Inflammatory macrophage (primary cell): ENCODE measurements at regions not wholly inside any gene's neighbourhood (a gene's known extent, or its start where the extent isn't known, plus 50 kb on each side); places are given as distances from the start of the nearest gene placed in this dataset.
A peak's percentile ranks its signal among the peaks of the same experiment; 100 is the strongest.

Experiments used
- DNase-seq, 2 donors: peaks; one replicate each; pipeline ENCODE4 v3.0.0-alpha.2; 2020 to 2022

DNA sequence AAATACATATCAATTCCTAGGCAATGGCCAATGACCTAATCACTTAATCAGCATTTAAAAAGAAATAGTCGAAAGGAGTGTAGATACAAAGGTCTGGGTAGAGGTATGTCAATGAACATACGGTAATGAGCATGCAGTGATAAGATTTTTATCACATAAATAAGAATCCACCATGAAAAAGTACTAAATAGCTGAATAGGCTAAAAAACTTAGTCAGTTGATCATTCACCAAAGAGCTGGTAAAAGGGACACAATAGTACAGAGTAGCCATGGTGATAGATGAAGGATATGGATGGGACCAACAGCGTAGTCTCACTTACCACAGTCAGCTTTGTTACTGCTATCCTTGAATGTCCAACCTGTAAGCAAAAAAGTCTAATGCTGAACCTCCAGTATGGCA is 1018.6 kb upstream of the EYS start:
- no peak for DNase-seq

DNA sequence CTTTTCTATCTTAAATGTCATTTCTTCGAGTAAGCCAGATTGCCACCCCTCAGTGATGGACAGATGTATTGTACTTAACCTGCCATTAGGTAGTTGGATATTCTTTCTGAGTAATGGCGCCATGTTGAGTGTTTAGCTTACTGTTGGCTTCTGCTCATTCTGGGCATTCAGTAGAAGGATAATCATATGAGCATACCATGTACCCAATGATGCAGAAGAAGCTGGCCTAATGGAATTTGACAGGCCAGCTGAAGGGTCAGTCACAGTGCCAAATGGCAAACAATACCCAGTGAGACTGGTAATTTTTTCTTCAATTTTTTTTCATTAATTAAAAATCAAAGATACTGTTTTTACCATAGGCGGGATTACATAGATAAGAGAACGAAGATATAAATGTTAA is 1010.8 kb upstream of the EYS start:
- no peak for DNase-seq

DNA sequence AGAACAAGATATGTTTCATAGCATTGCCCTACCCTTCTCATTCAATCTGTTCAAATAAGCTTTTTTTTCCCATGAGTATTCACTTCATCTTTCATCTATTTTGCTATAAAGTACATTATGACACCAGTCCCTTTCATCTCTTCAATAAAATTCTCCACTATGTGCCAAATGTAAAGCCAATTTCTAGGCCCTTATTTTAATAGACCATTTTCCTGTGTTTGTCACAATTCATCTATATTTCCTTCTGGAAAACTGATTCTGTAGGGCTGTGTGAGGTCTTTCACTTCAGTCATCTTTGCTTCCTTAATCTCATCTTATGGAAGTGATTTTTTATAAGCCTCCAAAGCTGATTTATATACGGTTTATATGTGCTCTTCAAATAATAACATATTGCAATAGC is 992.4 kb upstream of the EYS start:
- no peak for DNase-seq

DNA sequence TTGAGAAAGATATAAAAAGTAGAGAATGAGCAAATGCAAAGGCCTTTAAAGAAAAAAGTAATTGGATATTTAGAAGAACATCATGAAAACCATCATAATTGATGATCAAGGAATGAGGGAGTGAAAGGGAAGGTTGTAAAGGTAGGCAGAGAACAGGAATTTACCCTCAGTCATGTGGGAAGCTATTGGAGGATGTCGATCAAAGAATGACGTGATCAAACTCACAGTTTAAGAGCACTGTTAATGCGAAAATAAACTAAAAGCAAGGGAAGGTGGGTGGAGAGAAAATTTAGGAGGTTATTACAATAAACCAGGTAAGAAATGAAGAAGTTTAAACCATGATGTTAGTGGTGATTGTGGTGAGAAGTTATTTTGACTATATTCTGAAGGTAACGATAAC is 982.6 kb upstream of the EYS start:
- no peak for DNase-seq

DNA sequence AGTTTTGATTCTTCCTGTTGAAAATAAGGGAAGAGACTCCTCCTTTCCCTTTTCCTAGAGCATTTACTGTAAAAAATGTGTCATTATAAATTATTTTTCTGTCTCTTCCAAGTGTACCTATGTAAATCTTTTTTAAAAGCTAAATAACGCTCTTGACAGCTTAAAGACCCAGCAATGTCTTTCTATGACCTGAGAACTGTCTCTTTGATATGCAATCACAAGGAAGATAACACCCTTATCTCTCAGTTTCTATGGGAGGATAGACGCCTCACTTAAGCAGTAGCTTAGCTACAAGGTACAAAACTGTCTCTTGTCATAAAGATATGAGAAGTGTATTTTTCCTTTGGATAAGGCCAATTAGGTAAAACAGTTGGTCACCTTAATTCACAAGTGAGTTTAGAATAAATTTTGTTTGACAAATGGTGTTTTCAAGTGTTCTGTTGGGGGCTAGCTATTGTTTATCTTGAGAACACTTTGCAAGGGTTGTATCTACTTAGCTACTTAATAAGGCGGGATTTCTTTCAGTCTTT is 980.6 kb upstream of the EYS start:
- no peak for DNase-seq

DNA sequence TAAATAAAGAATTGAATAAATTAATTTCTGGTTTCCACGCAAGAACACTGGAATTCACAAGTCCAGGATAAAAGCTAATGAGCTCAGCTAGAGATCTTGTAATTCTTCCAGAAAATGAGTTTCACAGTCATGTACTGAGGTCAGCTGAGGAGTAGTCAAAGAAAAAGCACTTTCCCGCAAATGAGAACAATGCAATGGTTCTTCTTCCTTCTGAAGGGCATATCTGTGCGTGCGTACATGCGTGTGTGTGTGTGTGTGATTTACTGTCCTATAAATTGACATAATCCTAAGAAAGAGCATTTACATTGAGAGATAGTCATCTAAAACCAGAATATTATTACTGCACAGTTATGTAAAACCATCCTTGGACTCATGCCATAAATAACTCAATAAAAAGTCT is 968.9 kb upstream of the EYS start:
- no peak for DNase-seq

DNA sequence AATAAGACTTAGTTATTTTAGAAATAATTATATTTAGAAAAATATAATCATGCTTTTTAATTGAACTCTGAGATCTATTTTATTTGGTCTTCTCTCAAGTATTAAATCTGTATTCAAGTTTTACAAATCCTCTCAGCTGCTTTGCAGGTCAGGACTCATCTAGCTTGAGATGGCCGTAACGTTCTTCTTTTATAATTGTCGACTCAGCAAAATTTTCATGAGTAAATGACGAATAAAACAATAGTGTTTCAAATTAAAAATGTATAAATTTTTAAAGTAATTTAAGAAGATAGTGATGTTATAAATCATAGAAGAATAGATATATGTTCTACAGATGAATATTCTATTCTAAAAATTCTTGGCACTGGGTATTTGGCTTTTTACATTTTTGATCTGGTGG is 957.1 kb upstream of the EYS start:
- no peak for DNase-seq

DNA sequence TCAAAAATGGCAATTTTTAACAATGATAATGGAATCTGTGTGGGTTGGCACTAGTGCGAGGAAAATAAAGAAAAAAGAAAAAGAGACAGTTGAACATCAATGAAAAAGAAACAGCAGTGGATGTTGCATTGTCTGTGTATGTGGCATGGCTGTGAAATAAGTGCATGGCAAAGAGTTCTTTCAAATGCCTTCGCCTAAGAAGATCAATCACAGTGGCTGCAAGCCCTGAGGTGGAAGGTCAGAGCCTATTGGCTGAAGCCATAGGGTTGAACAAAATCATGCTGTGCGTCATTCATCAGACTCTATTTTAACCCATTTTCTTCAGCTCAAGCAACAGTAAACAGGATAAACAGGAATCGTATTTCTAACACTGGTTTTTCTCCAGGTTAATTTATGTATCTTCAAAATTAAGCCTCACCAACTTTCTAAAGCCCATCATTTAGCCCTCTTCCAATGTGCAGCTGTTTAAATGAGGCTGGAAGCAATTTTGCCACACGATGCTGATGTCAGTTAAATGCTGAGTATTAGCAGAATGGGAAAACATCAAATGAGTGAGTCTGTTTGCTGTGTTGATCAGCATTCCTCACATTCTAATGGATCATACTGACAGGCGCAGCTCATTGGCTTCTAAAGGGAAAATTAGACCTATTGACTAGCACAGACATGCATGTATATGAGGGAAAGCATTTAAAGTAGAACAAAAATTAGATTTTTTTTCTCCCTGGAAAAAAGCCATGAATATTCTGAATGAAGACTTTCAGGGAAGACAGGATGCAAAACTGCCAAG is 955.9 kb upstream of the EYS start:
- DNase-seq: no peak

DNA sequence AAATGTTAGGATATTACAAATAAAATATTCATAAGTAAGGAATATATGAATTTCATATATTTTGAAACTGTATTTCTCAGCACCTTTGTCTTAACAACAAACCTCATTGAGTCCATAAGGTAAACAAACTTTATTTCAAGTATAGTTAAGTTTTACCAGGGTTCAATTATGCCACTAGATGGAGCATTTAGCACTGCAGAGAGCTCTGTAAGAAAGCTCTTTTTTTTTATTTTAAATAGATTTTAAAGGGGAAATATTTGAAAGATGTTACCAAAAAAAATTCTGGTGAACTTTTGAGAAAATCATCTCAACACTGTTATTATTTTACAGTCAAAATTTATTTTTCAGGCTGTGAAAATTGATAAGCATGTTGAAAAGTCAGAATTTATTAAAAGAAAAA is 955.2 kb upstream of the EYS start:
- DNase-seq: no peak

DNA sequence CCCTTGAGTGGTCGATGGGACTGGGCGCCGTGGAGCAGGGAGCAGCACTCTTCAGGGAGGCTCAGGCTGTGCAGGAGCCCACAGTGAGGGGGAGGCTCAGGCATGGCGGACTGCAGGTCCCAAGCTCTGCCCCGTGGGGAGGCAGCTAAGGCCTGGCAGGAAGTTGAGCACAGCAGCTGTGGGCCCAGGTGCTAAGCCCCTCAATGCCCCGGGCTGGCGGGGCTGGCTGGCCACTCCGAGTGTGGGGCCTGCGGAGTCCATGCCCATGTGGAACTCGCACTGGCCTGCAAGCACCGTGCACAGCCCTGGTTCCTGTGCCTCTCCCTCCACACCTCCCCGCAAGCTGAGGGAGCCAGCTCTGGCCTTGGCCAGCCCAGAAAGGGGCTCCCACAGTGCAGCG is 948.4 kb upstream of the EYS start:
- DNase-seq: no peak

DNA sequence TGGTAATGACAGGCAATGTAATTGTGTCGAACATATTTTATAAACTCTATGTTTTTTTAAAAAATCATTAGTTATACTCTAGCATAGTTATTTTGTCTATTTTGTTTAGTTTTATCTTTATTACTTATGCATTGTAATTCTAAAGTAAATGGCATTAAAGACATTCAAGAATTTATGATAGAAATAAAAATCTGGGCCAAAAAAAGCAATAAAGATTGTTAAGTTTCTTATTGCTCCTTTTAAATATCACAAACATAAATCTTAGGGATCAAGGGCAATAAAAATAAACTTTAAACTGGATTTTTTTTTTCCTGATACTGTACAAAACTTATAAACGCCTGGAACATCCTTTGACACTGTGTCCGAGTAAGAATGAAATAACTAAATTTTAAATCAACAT is 931.5 kb upstream of the EYS start:
- no peak for DNase-seq

DNA sequence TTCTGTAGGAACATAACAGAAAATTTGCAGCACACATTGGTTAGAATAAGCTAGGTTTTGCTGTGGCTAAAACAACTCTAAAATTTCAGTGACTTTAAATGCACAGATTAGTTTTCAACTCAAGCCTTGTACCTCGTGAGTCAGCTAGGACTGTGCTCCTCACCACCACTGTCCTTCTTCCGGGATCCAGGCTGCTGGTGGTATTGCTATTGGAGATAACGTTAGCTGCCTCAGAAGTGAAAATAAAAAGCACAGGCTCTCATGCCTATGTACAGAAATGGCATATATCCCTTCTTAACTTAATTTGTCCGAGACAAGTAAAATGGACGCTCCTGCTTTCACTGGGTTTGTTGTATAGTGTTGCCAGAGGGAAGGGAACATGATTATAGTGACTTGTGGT is 931.1 kb upstream of the EYS start:
- DNase-seq: no peak

DNA sequence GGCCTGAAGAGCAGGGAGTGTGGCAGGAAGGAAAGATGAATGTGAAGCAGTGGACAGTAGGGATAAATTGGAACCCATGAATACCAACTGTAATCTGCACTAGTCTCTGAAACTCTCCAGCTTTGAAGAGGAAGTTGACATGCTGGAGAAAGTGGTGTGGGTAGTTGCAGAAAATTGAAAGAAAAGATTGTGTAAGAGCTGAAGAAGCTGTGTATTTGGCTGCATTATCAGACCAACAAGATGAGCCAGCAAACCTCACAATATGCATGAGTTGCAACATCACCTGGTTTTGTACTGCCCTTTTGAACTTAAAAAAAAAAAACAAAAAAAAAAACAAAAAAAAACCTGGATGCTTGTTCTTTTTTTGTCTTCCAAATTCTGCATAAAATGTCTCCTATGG is 921.9 kb upstream of the EYS start:
- peak; percentile 27 to 45 for DNase-seq

DNA sequence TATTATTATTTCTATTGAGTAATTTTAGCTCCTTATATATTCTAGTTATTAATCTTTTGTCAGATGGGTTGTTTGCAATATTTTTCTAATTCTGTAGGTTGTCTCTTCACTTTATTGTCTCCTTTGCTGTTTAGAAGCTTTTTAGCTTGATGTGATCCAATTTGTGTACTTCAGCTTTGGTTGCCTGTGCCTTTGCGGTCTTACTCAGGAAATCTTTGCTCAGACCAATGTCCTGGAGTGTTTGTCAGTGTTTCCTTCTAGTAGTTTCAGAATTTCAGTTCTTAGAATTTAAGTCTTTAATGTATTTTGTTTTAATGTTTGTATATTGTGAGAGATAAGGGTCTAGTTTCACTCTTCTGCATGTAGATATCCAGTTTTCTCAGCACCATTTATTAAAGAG is 916.0 kb upstream of the EYS start:
- no peak for DNase-seq

DNA sequence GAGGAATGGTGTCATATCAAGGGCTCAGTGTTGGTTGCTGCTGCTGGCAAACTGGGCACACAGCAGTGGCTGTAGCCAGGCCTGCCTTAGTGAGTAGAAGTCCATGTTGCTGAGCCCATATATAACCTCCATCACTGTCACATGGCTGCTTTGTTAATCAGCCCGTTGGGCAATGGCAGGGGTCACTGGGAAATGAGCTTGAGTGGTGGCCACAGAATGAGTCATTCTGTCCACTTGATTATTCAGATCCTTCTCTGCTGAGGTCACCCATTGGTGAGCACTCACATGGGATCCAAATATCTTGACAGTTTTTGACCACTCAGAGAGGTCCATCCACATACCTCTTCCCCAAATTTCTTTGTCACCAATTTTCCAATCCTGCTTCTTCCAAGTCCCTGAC is 898.9 kb upstream of the EYS start:
- peak in 1 of 2 donors; percentile 10 for DNase-seq

DNA sequence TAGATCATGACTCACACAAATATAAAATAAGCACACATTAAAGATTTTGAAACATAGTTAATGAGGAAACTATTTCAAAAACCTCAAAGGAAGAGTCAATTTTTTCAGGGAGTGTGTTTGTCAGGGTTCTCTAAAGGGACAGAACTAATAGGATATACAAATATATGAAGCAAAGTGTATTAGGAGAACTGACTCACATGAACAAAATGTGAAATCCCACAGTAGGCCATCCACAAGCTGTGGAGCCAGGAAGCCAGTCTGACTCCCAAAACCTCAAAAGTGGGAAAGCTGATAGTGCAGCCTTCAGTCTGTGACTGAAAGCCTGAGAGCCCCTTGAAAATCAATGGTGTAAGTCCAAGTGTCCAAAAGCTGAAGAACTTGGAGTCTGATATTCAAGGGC is 898.0 kb upstream of the EYS start:
- no peak for DNase-seq

DNA sequence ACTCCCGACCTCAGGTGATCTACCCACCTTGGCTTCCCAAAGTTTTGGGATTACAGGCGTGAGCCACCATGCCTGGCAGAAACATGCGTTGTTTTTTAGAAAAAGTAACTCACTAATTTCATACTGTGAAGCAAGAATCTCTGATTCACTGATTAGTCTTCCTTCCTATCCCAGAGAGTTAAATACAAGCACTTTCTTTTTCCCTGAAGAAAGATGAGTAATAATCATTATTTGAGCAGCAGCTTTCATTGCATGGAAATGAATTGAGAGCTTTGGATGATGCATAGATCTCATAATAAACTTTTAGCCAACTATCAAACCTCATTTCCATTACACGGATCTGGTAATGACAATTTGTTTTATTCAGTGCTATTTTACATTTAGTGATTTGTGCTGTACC is 892.5 kb upstream of the EYS start:
- DNase-seq: no peak

DNA sequence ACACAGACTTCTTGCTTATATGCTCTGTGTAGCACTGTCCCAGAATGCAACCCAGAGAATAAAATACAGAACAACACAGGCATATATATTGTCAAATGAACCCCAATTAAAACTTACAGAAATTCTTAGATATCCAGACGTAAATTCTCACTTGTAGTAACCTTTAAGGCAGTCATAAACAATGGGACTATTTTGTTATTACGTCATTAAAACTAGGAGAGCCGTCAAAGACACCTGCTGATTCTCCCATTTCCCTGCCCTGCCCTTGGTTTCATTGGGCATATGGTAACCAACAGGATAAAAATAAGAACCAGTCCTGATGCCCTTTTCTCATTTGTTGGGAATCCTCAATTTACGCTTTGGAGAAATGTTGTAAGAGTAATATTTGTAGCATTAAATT is 871.3 kb upstream of the EYS start:
- DNase-seq: no peak

DNA sequence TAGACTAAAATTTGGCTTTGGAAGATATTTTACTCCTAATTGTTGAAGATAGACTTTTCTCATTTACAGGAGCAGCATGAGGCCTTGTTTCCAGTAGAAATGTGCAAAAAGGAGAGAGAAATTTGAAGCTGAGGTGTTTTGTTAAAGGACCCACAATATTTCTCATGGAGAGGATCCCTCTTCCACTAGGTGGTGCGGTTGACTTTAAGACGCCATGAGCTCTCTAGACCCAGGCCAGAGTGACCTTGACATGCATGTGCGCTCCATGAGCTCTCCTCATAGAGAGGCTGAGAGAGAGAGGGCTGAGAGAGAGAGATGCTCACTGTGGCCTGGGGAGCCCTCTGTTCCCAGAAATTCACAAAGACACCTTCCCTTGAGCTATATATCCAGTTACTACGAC is 861.2 kb upstream of the EYS start:
- DNase-seq: no peak

DNA sequence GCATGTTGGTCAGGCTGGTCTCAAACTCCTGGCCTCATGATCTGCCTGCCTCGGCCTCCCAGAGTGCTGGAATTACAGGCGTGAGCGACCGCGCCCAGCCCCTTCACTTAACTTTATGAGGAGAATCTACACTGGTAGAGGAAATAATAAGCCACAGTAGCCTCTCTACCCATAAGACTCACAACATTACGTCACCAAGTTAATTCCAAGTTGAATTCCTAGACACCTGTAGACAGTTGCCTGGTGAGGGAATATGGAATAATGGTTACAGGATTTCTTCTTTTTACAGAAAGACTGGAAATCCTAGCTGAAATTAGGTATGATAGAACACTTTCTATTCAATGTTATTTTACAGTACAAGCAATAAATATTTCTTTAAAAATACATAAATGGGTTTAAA is 854.5 kb upstream of the EYS start:
- DNase-seq: no peak

DNA sequence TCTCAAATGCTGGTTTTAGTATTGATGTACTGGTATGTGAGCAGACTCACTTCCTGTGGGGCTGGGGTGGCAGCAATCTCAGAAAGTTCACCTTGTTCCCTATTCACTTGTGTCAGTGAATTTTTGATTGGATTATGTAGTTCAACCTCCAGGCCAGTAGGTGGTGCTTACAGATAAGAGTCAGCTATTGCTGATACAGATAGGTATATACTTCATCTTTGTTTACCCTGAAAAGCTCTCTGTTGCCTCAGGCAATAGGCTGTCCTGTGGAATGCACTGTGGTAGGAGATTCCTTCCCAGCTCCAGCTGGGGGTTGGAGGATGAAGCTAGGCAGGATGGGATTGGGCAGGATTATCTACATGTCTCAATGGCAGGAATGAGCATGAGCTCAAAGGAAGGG is 851.2 kb upstream of the EYS start:
- peak; percentile 9 to 15 for DNase-seq

DNA sequence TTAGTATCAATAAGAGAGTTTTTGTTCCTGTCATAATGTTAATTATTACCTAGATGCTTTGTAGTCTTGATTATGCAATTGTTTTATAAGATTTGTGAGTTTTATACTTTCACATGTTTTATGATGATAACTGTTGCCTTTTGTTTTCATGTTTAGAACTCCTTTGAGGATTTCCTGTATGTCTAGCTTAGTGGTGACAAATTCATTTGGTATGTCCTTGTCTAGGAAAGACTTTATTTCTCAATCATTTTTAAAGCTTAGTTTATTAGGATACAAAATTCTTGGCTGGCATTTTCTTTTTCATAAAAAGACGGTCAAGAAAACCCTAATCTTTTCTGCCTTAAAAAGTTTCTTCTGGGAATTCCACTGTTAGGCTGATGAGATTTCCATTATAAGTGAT is 849.9 kb upstream of the EYS start:
- DNase-seq: no peak

DNA sequence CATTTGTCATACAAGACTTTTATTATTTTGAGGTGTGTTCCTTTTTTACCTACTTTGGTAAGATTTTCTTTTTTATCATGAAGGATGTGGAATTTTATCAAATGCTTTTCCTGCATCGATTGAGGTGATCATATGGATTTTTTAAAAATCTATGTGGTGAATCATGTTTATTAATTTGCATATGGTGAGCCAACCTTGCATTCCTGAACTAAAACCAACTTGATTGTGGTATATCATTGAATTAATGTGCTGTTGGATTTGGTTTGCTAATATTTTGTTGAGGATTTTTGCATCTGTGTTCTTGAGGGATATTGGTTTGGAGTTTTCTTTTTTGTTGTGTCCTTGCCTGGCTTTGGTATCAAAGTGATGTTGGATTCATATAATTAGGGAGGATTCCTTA is 848.1 kb upstream of the EYS start:
- DNase-seq: no peak

DNA sequence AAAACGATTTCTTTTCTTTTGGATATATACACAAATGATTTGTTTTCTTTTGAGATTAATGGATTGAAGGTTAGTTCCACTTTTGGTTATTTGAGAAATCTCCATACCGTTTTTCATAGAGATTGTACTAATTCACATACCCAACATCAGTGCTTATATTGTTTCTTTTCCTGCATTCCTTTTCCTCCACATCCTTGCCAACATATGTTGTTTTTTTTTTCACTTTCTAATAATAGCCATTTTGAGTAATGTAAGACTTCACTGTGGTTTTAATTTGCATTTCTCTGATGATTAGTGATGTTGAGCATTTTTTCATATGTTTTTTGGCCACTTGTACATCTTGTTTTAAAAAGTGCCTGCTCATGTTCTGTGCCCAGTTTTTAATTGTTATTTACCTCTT is 846.4 kb upstream of the EYS start:
- no peak for DNase-seq

DNA sequence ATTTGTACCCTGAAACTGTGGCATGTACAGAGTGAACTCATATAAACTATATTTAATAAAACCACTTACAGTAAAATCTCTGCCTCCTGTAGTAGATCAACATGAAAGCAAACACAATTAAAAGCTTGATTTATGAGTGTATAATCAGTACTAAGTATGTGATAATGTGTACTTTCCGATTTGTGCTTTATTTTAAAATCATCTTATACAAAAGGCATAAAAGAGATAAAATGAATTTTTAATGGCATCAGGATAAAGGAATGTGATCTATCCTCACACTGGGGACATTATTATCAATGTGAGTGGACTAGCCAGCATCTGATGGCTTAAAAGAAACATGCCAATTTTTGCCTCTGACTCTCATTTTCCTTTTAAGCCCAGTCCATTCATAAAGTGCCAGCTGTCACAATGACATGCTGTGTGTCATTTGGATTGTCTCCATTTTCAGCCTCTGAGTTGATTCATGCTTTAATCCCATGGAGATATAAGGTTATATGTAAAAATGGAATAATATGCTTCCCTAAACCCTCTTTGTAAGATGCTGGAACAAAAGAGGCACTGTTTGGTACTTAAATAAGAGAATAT is 831.6 kb upstream of the EYS start:
- DNase-seq: no peak
